ENCODE measurements at regions not wholly inside any gene's neighbourhood (a gene's known extent, or its start where the extent isn't known, plus 50 kb on each side); places are given as distances from the start of the nearest gene placed in this dataset.
A peak's percentile ranks its signal among the peaks of the same experiment; 100 is the strongest.

DNA sequence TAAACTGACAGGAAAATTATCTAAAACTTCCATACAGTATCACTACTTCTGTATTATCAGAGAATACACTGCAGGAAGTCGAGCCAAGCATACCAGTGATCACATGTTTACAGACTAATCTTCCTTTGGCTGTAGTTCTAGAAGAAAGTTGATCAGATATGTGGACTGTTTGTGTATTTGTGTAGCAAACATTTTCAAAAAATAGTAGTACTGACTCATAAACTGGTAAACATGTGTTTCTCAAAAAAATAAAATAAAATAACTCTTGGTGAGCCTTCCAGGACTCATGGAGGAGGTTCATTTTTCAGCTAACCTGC lies 148.9 kb upstream of the SLC39A10 start:
- Histone ChIP-seq H3K9me3 (ENCODE audit: control insufficient read depth, low read length) (no peaks in the 10 kb centered on the region), H3K27me3 (ENCODE audit: control insufficient read depth, insufficient read depth) (no peaks in the 10 kb centered on the region), H3K4me1 (ENCODE audit: control insufficient read depth, insufficient read depth, low read length) (no peaks in the 10 kb centered on the region), H3K4me3 (ENCODE audit: low read length) (no peak overlapping the region), H3K27ac (ENCODE audit: low read length) (no peak overlapping the region)
- DNase-seq (no peak), ATAC-seq (no peak)
- 62% methylated on average over 1 of the region's 1 CpG for WGBS
- intact Hi-C loops (cut with DNase I): no loop called here

DNA sequence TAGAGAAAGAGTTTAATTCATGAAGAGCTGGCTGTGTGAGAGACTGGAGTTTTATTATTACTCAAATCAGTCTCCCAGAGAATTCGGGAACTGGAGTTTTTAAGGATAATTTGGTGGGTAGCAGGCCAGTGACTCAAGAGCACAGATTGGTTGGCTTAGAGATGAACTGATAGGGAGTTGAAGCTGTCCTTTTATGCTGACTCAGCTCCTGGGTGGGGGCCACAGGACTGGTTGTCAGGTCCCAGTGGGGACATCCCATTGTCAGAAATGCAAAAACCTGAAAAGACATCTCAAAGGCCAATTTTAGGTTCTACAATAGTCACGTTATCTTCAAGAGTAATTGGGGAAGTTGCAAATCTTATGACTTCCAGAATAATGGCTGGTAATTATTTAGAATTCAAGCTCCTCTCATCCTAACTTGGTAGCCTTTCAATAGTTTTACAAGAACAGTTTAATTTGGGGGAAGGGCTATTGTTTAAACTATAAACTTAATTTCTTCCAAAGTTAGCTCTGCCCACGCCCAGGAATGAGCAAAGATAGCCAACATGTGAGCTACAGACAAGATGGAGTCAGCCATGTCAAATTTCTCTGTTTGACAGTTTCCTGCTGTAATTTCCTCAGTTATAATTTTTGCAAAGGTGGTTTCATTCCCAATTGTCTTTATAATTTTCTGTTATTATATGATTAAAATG lies 149.4 kb upstream of the SLC39A10 start:
- intact Hi-C loops (cut with DNase I): no loop called here
- no peak for DNase-seq
- WGBS: 84% methylated on average over 3 of the region's 3 CpGs
- Histone ChIP-seq H3K4me3 (ENCODE audit: low read length) (no peak overlapping the region), H3K9me3 (ENCODE audit: control insufficient read depth, low read length) (no peaks in the 10 kb centered on the region), H3K27me3 (ENCODE audit: control insufficient read depth, insufficient read depth) (no peaks in the 10 kb centered on the region), H3K27ac (ENCODE audit: low read length) (no peak overlapping the region), H3K4me1 (ENCODE audit: control insufficient read depth, insufficient read depth, low read length) (no peaks in the 10 kb centered on the region)
- no peak for ATAC-seq

DNA sequence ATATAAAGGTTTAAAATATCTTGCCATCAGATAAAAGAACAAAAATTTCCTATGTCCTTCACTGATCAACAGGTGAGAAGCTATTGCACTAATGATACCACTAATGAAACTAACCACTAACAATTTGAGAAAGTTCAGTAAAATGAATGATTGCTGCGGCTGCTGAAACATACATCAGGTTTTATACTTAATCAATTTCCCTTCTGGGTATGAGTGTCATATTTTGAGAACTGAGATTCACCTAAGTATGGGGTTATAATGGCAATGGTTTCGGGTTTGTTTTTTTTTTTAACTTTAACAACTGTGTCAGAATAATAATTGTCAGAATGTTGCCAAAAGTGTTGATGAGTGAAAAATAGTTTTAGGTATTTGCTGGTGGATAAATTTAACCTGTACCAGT lies 151.3 kb upstream of the SLC39A10 start:
- ATAC-seq: no peak

DNA sequence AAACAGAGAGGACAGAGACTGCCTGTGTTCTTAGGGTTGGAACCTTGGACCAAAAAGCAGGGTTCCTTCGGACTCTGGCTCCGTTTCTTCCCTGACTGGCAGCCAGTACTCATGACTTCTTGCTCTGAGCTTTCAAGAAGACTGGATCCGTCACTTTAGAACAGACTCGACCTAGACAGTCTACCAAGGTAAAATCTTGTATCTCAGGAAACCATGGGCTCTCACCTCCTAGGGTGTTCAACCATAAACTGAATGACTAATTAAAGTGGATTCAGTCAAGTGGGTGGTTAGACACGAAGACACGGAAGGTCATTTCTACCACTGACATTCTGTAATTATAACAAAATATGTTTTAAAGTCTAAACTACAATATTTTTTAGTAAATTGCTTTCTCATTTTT lies 153.8 kb upstream of the SLC39A10 start:
- H3K27me3 ChIP-seq (ENCODE audit: control insufficient read depth, insufficient read depth): no peaks in the 10 kb centered on the region
- H3K4me1 ChIP-seq (ENCODE audit: control insufficient read depth, insufficient read depth, low read length): no peaks in the 10 kb centered on the region
- intact Hi-C loops (cut with DNase I): no loop called here
- 90% methylated on average over 6 of the region's 6 CpGs for WGBS
- no peaks in the 10 kb centered on the region for H3K9me3 ChIP-seq (ENCODE audit: control insufficient read depth, low read length)
- DNase-seq (no peak), ATAC-seq (no peak)
- no peak overlapping the region for H3K4me3 ChIP-seq (ENCODE audit: low read length)
- no peak overlapping the region for H3K27ac ChIP-seq (ENCODE audit: low read length)

More for the DNA sequence above, 151.3 kb upstream of the SLC39A10 start:
- no peak overlapping the region for H3K4me3 ChIP-seq (ENCODE audit: low read length)
- intact Hi-C loops (cut with DNase I): no loop called here
- H3K9me3 ChIP-seq (ENCODE audit: control insufficient read depth, low read length): no peaks in the 10 kb centered on the region
- no peaks in the 10 kb centered on the region for H3K4me1 ChIP-seq (ENCODE audit: control insufficient read depth, insufficient read depth, low read length)
- H3K27ac ChIP-seq (ENCODE audit: low read length): no peak overlapping the region
- no peaks in the 10 kb centered on the region for H3K27me3 ChIP-seq (ENCODE audit: control insufficient read depth, insufficient read depth)
- DNase-seq: no peak
- 90% methylated on average over 2 of the region's 2 CpGs for WGBS

DNA sequence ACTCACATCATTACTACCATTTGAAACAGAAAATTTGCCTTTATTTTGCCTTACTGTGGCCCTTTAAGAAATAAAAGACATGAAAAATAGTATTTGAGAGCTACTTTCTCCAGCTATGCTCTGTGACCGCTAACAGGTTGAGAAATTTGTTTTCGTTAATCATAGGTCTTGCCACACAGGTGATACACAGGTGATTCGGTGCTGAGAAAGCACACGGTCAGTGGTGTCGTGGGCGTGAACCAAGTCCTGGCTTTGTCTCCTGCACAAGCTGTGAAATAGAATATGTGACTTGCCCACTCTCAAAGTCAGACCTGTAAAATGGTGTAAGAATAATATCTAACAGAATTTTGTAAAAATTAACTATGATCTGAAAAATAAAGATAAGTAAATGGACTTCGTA lies 155.3 kb upstream of the SLC39A10 start:
- Histone ChIP-seq H3K27ac (ENCODE audit: low read length) (no peak overlapping the region), H3K4me3 (ENCODE audit: low read length) (no peak overlapping the region), H3K4me1 (ENCODE audit: control insufficient read depth, insufficient read depth, low read length) (no peaks in the 10 kb centered on the region), H3K9me3 (ENCODE audit: control insufficient read depth, low read length) (no peaks in the 10 kb centered on the region), H3K27me3 (ENCODE audit: control insufficient read depth, insufficient read depth) (no peaks in the 10 kb centered on the region)
- WGBS: 95% methylated on average over 7 of the region's 7 CpGs
- DNase-seq (no peak), ATAC-seq (no peak)
- intact Hi-C loops (cut with DNase I): no loop called here

DNA sequence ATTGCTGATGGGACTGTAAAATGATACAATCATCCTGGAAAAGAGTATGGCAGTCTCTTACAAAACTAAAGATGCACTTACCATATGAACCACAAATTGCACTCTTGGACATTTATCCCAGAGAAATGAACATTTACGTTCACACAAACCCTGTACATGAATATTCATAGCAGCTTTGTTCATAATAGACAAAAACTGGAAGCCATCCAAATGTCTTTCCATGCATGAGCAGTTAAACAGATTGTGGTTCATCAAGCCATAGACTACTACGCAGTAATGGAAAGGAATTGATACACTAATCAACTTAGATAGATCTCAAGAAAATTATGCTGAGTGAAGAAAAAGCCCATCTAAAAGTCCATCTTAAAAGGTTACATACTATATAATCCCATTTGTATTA lies 156.1 kb upstream of the SLC39A10 start:
- H3K4me3 ChIP-seq (ENCODE audit: low read length): no peak overlapping the region
- 82% methylated on average over 2 of the region's 2 CpGs for WGBS
- no peak for ATAC-seq
- no peak overlapping the region for H3K27ac ChIP-seq (ENCODE audit: low read length)
- intact Hi-C loops (cut with DNase I): no loop called here
- DNase-seq: no peak
- no peaks in the 10 kb centered on the region for H3K4me1 ChIP-seq (ENCODE audit: control insufficient read depth, insufficient read depth, low read length)
- H3K9me3 ChIP-seq (ENCODE audit: control insufficient read depth, low read length): no peaks in the 10 kb centered on the region
- no peaks in the 10 kb centered on the region for H3K27me3 ChIP-seq (ENCODE audit: control insufficient read depth, insufficient read depth)

DNA sequence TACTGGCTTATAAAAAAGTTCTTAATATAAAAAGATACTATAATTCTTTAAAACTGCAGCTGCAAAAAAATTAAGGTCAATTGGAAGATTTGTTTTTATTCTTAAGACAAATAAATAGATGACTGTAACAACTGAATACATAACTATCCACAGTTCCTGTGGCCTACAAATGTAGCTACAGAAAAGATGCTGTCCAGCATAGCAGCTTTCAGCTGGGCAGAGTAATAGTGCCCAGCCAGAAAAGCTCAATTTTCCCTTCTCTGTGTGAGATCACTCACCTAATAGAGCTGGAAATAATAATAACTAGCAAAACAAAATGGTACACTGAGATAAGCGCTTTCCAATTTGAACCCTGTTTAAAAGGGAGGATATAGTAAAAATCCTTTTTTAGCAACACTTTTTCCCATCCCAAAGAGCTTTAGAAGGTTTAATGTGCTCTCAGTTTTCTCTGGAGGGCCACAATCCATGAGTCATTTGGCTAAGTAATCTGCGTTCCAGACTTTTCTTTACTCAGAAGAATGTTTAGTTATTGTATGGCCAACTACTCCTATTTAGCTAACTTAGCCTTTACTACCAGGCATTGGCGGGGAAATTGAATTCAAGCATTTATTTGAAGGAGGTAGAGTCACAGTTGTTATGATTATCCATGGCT lies 158.1 kb upstream of the SLC39A10 start:
- ATAC-seq: no peak
- H3K4me3 ChIP-seq (ENCODE audit: low read length): no peak overlapping the region
- no peak for DNase-seq
- no peak overlapping the region for H3K27ac ChIP-seq (ENCODE audit: low read length)
- no peaks in the 10 kb centered on the region for H3K4me1 ChIP-seq (ENCODE audit: control insufficient read depth, insufficient read depth, low read length)
- no peaks in the 10 kb centered on the region for H3K9me3 ChIP-seq (ENCODE audit: control insufficient read depth, low read length)
- H3K27me3 ChIP-seq (ENCODE audit: control insufficient read depth, insufficient read depth): no peaks in the 10 kb centered on the region
- WGBS: 85% methylated on average over 3 of the region's 3 CpGs
- intact Hi-C loops (cut with DNase I): no loop called here

DNA sequence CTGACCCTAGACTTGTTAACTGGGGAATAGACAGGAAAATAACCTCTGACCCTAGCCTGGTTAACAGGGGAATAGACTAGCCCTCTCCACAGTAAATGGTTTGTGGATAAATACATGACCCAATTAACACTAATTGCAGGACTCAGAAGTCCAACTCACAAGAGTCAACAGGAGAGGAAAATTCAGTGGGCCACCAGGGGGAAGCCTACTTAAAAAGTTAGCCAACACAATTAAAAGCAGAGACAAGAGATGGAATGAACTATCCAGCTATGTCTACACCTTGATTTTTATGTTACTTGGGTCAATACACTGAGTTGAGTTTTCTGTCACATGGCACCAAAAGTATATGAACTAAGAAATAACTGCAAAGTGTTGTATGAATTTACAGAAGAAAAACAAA lies 158.8 kb upstream of the SLC39A10 start:
- ATAC-seq (no peak), DNase-seq (peak in 1 of 3 donors; percentile 55)
- H3K9me3 ChIP-seq (ENCODE audit: control insufficient read depth, low read length): no peaks in the 10 kb centered on the region
- H3K4me3 ChIP-seq (ENCODE audit: low read length): no peak overlapping the region
- no peaks in the 10 kb centered on the region for H3K27me3 ChIP-seq (ENCODE audit: control insufficient read depth, insufficient read depth)
- intact Hi-C loops (cut with DNase I): no loop called here
- H3K27ac ChIP-seq (ENCODE audit: low read length): no peak overlapping the region
- no peaks in the 10 kb centered on the region for H3K4me1 ChIP-seq (ENCODE audit: control insufficient read depth, insufficient read depth, low read length)

DNA sequence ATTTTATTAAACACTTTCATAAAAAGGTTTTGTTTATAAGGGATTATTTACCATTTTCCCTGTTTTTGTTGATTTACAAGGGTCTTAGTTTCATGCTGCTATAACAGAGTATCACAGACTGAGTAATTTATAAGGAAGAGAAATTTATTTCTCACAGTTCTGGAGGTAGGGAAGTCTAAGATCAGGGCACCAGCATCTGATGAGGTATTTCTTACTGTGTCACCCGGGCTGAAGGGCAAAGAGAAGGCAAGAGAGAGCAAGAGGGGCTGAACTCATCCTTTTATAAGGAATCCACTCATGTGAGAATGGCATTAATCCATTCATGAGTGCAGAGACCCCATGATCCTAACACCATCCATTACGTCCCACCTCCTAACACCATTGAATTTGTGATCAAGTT lies 160.0 kb upstream of the SLC39A10 start:
- WGBS: 86% methylated on average over 2 of the region's 2 CpGs
- no peak overlapping the region for H3K4me3 ChIP-seq (ENCODE audit: low read length)
- H3K27me3 ChIP-seq (ENCODE audit: control insufficient read depth, insufficient read depth): no peaks in the 10 kb centered on the region
- H3K9me3 ChIP-seq (ENCODE audit: control insufficient read depth, low read length): no peaks in the 10 kb centered on the region
- H3K27ac ChIP-seq (ENCODE audit: low read length): no peak overlapping the region
- intact Hi-C loops (cut with DNase I): no loop called here
- no peaks in the 10 kb centered on the region for H3K4me1 ChIP-seq (ENCODE audit: control insufficient read depth, insufficient read depth, low read length)
- ATAC-seq (no peak), DNase-seq (no peak)

DNA sequence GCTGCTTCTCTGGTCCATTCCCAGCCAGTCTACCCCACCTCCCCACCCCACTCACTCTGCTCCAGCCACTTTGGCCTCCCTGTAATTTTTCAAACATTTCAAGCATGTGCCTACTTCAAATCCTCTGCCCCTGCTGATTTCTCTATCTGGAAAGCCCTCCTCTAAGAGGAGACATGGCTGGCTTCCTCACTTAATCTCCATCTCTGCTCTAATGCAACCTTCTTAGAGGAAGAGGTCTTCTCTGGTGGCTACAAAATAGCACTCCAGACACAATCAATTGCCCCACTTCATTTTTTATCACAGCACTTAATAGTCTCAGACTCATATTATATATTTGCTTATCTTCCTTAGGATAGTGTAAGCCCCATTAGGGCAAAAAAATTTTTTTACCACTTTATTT lies 161.1 kb upstream of the SLC39A10 start:
- intact Hi-C loops (cut with DNase I): no loop called here
- ATAC-seq (no peak), DNase-seq (no peak)
- no peaks in the 10 kb centered on the region for H3K27me3 ChIP-seq (ENCODE audit: control insufficient read depth, insufficient read depth)
- no peaks in the 10 kb centered on the region for H3K9me3 ChIP-seq (ENCODE audit: control insufficient read depth, low read length)
- H3K4me1 ChIP-seq (ENCODE audit: control insufficient read depth, insufficient read depth, low read length): no peaks in the 10 kb centered on the region
- no peak overlapping the region for H3K4me3 ChIP-seq (ENCODE audit: low read length)
- no peak overlapping the region for H3K27ac ChIP-seq (ENCODE audit: low read length)

DNA sequence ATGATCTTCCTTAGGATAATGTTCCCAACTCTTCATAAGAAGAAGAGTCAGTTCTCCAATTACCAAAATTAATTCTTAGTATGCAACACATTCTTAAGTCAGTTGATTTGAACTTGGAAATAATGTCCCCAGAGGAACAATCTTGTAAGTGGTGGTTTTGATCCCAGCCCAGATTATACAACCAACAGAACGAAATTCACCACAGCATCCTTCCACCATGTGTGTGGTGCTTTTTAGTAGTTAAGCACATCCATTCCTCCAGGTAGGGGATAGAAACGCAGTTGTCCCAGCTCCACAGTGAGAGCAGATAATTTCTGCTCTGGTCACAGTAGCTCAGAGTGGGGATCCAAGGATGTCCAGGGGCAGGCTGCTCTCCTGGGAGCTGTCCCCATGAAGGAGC lies 161.7 kb upstream of the SLC39A10 start:
- Histone ChIP-seq H3K4me3 (ENCODE audit: low read length) (no peak overlapping the region), H3K27ac (ENCODE audit: low read length) (no peak overlapping the region), H3K9me3 (ENCODE audit: control insufficient read depth, low read length) (no peaks in the 10 kb centered on the region), H3K27me3 (ENCODE audit: control insufficient read depth, insufficient read depth) (no peaks in the 10 kb centered on the region), H3K4me1 (ENCODE audit: control insufficient read depth, insufficient read depth, low read length) (no peaks in the 10 kb centered on the region)
- WGBS: 83% methylated on average over 2 of the region's 2 CpGs
- intact Hi-C loops (cut with DNase I): no loop called here
- ATAC-seq (no peak), DNase-seq (no peak)

DNA sequence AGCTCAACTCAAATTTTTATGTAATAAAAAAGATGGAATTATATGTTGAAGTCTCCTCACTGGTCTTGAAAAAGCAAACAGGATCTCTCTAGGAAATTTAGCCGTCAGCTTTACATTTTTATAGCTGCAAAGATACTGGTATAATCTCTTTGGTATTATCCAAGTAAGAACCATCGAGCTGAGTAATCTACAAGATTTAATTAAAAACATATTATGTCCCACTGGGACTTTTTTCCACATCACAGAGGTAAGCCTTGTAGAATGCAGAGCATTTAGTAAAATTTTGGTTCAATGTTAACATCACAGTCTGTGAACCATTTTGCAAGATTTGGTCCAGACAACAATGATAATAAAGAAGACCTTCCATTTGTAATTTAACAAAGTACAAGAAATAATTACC lies 162.6 kb upstream of the SLC39A10 start:
- Histone ChIP-seq H3K27ac (ENCODE audit: low read length) (no peak overlapping the region), H3K9me3 (ENCODE audit: control insufficient read depth, low read length) (no peaks in the 10 kb centered on the region), H3K4me3 (ENCODE audit: low read length) (no peak overlapping the region), H3K4me1 (ENCODE audit: control insufficient read depth, insufficient read depth, low read length) (no peaks in the 10 kb centered on the region), H3K27me3 (ENCODE audit: control insufficient read depth, insufficient read depth) (no peaks in the 10 kb centered on the region)
- 65% methylated on average over 2 of the region's 2 CpGs for WGBS
- ATAC-seq (no peak), DNase-seq (no peak)
- intact Hi-C loops (cut with DNase I): no loop called here
